ENCODE measurements at regions not wholly inside any gene's neighbourhood (a gene's known extent, or its start where the extent isn't known, plus 50 kb on each side); places are given as distances from the start of the nearest gene placed in this dataset.

- TF ChIP-seq ARID4B (CRISPR knock-in tag; IDR thresholded peaks at IDR 0.05; ENCODE audit: borderline replicate concordance) (no peak), ATF2 (CRISPR knock-in tag; IDR thresholded peaks at IDR 0.05; ENCODE audit: borderline replicate concordance, low read depth) (no peak), ZNF281 (CRISPR knock-in tag; IDR thresholded peaks at IDR 0.05) (no peak), RORB (CRISPR knock-in tag; IDR thresholded peaks at IDR 0.05) (no peak), ZBTB43 (CRISPR knock-in tag; IDR thresholded peaks at IDR 0.05) (no peak), MAX (CRISPR knock-in tag; IDR thresholded peaks at IDR 0.05) (no peak)
Measured at GRCh38 chr6:133743621-133744020, 145.3 kb upstream of the TCF21 start (continued).

GRCh38 chr6:133746417-133746770 lies 142.5 kb upstream of the TCF21 start:
- CTCF ChIA-PET: interaction anchor here (0.6 to 1.3 kb wide), 2 partner anchors 92 to 178 kb away, joined by 3 to 4 read pairs; no protein-coding TSS in a partner anchor

GRCh38 chr6:133748628-133749027 lies 140.3 kb upstream of the TCF21 start:
- ChIA-PET POLR2A (no interaction called here), CTCF (no interaction called here)
- H3K27ac Mint-ChIP-seq: no peak overlapping the region
- no peak overlapping the region for H3K4me3 Mint-ChIP-seq
- H3K36me3 Mint-ChIP-seq: no peaks in the 10 kb centered on the region
- no peak for ATAC-seq
- peaks cover 4% of the 10 kb centered on the region for H3K4me1 Mint-ChIP-seq
- no peaks in the 10 kb centered on the region for H3K27me3 Mint-ChIP-seq (ENCODE audit: low read depth)
- DNase-seq (ENCODE audit: low spot score): no peak
- H3K9me3 Mint-ChIP-seq: no peaks in the 10 kb centered on the region
- TF ChIP-seq MXD4 (CRISPR knock-in tag; IDR thresholded peaks at IDR 0.05; ENCODE audit: borderline replicate concordance) (no peak), KAT7 (CRISPR knock-in tag; IDR thresholded peaks at IDR 0.05; ENCODE audit: borderline replicate concordance) (no peak), ZNF423 (CRISPR knock-in tag; IDR thresholded peaks at IDR 0.05) (no peak), ELF4 (CRISPR knock-in tag; IDR thresholded peaks at IDR 0.05; ENCODE audit: low read depth) (no peak), ZNF219 (CRISPR knock-in tag; IDR thresholded peaks at IDR 0.05; ENCODE audit: borderline replicate concordance) (no peak), ZNF281 (CRISPR knock-in tag; IDR thresholded peaks at IDR 0.05) (no peak), ZNF396 (CRISPR knock-in tag; IDR thresholded peaks at IDR 0.05; ENCODE audit: borderline replicate concordance) (no peak)

More at GRCh38 chr6:133746417-133746770, 142.5 kb upstream of the TCF21 start:
- no peaks in the 10 kb centered on the region for H3K36me3 Mint-ChIP-seq
- POLR2A ChIA-PET: interaction anchor here (0.6 to 0.7 kb wide), 2 partner anchors 15 to 126 kb away, joined by 4 read pairs; no protein-coding TSS in a partner anchor
- no peaks in the 10 kb centered on the region for H3K27me3 Mint-ChIP-seq (ENCODE audit: low read depth)
- no peak overlapping the region for H3K4me3 Mint-ChIP-seq
- no peaks in the 10 kb centered on the region for H3K9me3 Mint-ChIP-seq
- H3K27ac Mint-ChIP-seq: no peak overlapping the region
- ATAC-seq (no peak), DNase-seq (ENCODE audit: low spot score) (no peak)
- peaks cover 7% of the 10 kb centered on the region for H3K4me1 Mint-ChIP-seq
- TF ChIP-seq ZSCAN18 (CRISPR knock-in tag; IDR thresholded peaks at IDR 0.05): no peak
- no peak for TF ChIP-seq ZNF423 (CRISPR knock-in tag; IDR thresholded peaks at IDR 0.05)
